SK-N-SH treated with all-trans-retinoic acid at 6 μM for 48 hours (cell line): ENCODE measurements at regions not wholly inside any gene's neighbourhood (a gene's known extent, or its start where the extent isn't known, plus 50 kb on each side); places are given as distances from the start of the nearest gene placed in this dataset.

Source experiments
- CSDC2 ChIP-seq: fragments of 250-450 bp; sonication (Bioruptor Pico); IDR thresholded peaks from 2 replicates; pipeline ENCODE4 v1.5.0; 2020; ENCODE audit warnings: mild to moderate bottlenecking, moderate library complexity
- ZFP30 ChIP-seq: fragments of 450-650 bp; formaldehyde crosslinking; IDR thresholded peaks from 2 replicates; pipeline ENCODE4 v1.5.0; 2022; ENCODE audit warnings: mild to moderate bottlenecking, moderate library complexity
- TF ChIP-seq, protein P1 (sequence below): fragments of 250-450 bp; sonication (Bioruptor Pico); IDR thresholded peaks from 2 replicates; pipeline ENCODE4 v1.5.1; 2020; ENCODE audit warnings: low read depth, mild to moderate bottlenecking, moderate library complexity

DNA sequence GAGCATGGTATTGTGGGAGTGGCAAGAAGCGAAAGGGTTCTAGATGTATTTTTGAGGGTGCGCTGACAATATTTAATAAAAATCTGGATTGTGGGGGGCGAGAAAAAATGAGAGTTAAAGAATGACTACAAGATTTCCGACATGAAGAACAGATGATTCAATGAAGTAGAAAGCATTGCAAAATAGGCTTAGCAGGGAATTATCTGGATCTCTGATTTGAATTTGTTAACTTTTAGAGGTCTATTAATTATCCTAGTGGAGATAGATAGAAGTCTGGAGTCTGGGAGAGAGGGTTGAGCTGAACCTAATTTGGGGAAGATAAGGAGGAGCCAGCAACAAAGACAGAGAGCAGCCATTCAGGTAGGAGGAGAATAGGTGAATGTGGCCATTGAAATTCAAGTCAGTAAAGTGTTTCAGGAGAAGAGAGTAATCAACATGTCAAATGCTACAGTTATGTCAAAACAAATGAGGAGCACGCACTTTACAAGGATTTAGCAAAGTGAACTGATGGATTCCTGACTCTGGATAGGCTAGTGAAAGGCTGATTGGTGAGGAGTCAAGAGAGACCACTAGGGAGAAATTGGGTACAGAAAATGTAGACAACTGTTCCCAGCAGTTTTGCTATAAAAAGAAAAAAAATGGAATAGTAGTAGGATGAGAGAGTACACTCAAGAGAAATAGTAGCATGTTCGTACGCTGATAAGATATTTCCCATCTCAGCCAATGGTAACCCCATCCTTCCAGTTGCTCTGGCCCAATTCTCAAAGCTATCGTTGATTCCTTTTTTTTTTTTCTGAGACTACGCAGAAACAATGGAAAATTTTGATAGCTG is 393.2 kb upstream of the CXADR start:
- TF ChIP-seq ZFP30 (CRISPR knock-in tag) (no peak), CSDC2 (no peak)
- TF ChIP-seq, protein P1, sequence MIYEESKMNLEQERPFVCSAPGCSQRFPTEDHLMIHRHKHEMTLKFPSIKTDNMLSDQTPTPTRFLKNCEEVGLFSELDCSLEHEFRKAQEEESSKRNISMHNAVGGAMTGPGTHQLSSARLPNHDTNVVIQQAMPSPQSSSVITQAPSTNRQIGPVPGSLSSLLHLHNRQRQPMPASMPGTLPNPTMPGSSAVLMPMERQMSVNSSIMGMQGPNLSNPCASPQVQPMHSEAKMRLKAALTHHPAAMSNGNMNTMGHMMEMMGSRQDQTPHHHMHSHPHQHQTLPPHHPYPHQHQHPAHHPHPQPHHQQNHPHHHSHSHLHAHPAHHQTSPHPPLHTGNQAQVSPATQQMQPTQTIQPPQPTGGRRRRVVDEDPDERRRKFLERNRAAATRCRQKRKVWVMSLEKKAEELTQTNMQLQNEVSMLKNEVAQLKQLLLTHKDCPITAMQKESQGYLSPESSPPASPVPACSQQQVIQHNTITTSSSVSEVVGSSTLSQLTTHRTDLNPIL (CRISPR knock-in tag): no peak
